IMR-90 (cell line): ENCODE measurements at regions not wholly inside any gene's neighbourhood (a gene's known extent, or its start where the extent isn't known, plus 50 kb on each side); places are given as distances from the start of the nearest gene placed in this dataset.

Source experiments
- ATAC-seq: fragments of 200-7000 bp; cut with Tn5 transposase; 2 replicates; pipeline ENCODE4 v1.9.1; 2020; ENCODE audit warnings: low read depth, mild to moderate bottlenecking, moderate library complexity
- BruUV-seq: library from RNA; stranded (reverse); fragments of 400-500 nt; replicated peaks from 2 replicates; lab custom pipeline; 2021; lab: Mats Ljungman, UMichigan
- CTCF ChIA-PET: fragments of 300-600 bp; formaldehyde crosslinking; extraction: SDS; loops from one replicate; lab custom pipeline; 2021; ENCODE audit warnings: antibody characterized with exemption; lab: Yijun Ruan, JAX
- POLR2A ChIA-PET: fragments of 300-600 bp; sonication (Branson Sonifier 250); formaldehyde crosslinking; loops from one replicate; lab custom pipeline; 2022; ENCODE audit warnings: antibody characterized with exemption; ENCODE audit not compliant: unreplicated experiment; lab: Charles Lee
- DNase-seq: peaks from one replicate; pipeline ENCODE4 v3.0.0; 2013
- H2AFZ ChIP-seq: replicated peaks from 2 replicates; pipeline ENCODE3; 2013; ENCODE audit warnings: low read length, mild to moderate bottlenecking; ENCODE audit not compliant: poor library complexity
- H2AK5ac ChIP-seq: 2 replicates; pipeline ENCODE4 v1.6.1; 2013; ENCODE audit warnings: low read depth, low read length, inconsistent platforms
- H2AK9ac ChIP-seq: replicated peaks from 2 replicates; pipeline ENCODE3; 2013; ENCODE audit warnings: mild to moderate bottlenecking, low read depth, low read length, moderate library complexity; ENCODE audit not compliant: poor library complexity
- H2BK120ac ChIP-seq: 2 replicates; pipeline ENCODE4 v1.6.1; 2013; ENCODE audit warnings: low read depth, low read length, inconsistent platforms
- H2BK15ac ChIP-seq: 3 replicates; pipeline ENCODE4 v1.6.1; 2013; ENCODE audit warnings: low read depth, low read length, inconsistent platforms
- H2BK20ac ChIP-seq: 2 replicates; pipeline ENCODE4 v1.6.1; 2013; ENCODE audit warnings: low read depth, mild to moderate bottlenecking, inconsistent platforms, low read length, moderate library complexity
- H2BK5ac ChIP-seq: 2 replicates; pipeline ENCODE4 v1.6.1; 2013; ENCODE audit warnings: mild to moderate bottlenecking, low read depth, low read length, inconsistent platforms; ENCODE audit not compliant: poor library complexity, severe bottlenecking
- H3K14ac ChIP-seq: replicated peaks from 2 replicates; pipeline ENCODE4 v1.6.1; 2013; ENCODE audit warnings: low read depth, low read length, inconsistent platforms
- H3K18ac ChIP-seq: 2 replicates; pipeline ENCODE4 v1.6.1; 2013; ENCODE audit warnings: low read depth, low read length, control low read depth
- H3K23ac ChIP-seq: 2 replicates; pipeline ENCODE4 v1.6.1; 2013; ENCODE audit warnings: low read depth, low read length, inconsistent platforms
- H3K27ac ChIP-seq: 2 replicates; pipeline ENCODE4 v1.5.1; 2013; ENCODE audit warnings: mild to moderate bottlenecking, control low read depth, low read length; ENCODE audit not compliant: insufficient read depth
- H3K27me3 ChIP-seq: 2 replicates; pipeline ENCODE4 v1.6.1; 2013; ENCODE audit warnings: low read length; ENCODE audit not compliant: control insufficient read depth, insufficient read depth
- H3K36me3 ChIP-seq: 2 replicates; pipeline ENCODE4 v1.6.1; 2013; ENCODE audit warnings: low read length, mixed read lengths; ENCODE audit not compliant: control insufficient read depth, insufficient read depth
- H3K4ac ChIP-seq: 2 replicates; pipeline ENCODE4 v1.6.1; 2013; ENCODE audit warnings: low read depth, low read length, inconsistent platforms
- H3K4me1 ChIP-seq: 2 replicates; pipeline ENCODE4 v1.6.1; 2013; ENCODE audit warnings: low read length, mixed read lengths; ENCODE audit not compliant: control insufficient read depth, insufficient read depth
- H3K4me2 ChIP-seq: 2 replicates; pipeline ENCODE4 v1.6.1; 2013; ENCODE audit warnings: low read depth, mild to moderate bottlenecking, control low read depth, low read length, moderate library complexity
- H3K4me3 ChIP-seq: 2 replicates; pipeline ENCODE4 v1.5.1; 2013; ENCODE audit warnings: low read depth, mild to moderate bottlenecking, control low read depth, low read length, moderate library complexity; ENCODE audit not compliant: insufficient read depth
- H3K56ac ChIP-seq: 2 replicates; pipeline ENCODE4 v1.6.1; 2013; ENCODE audit warnings: low read length, inconsistent platforms; ENCODE audit not compliant: insufficient read depth; ENCODE audit errors: extremely low read depth
- H3K79me1 ChIP-seq, 2 experiments: 2 replicates each; pipeline ENCODE4 v1.6.1; 2013; ENCODE audit warnings: low read length in 2 of 2, inconsistent platforms in 1 of 2, low read depth in 1 of 2
- H3K9ac ChIP-seq: 2 replicates; pipeline ENCODE4 v1.6.1; 2013; ENCODE audit warnings: low read depth, low read length, control low read depth
- H3K9me1 ChIP-seq: 2 replicates; pipeline ENCODE4 v1.6.1; 2013; ENCODE audit warnings: low read length, inconsistent platforms; ENCODE audit not compliant: insufficient read depth
- H3K9me3 ChIP-seq: 2 replicates; pipeline ENCODE4 v1.6.1; 2013; ENCODE audit warnings: low read length; ENCODE audit not compliant: control insufficient read depth, insufficient read depth
- H4K20me1 ChIP-seq: 2 replicates; pipeline ENCODE4 v1.6.1; 2013; ENCODE audit warnings: low read length, inconsistent platforms; ENCODE audit not compliant: insufficient read depth
- H4K5ac ChIP-seq: 2 replicates; pipeline ENCODE4 v1.6.1; 2013; ENCODE audit warnings: mild to moderate bottlenecking, low read depth, low read length, control low read depth
- H4K8ac ChIP-seq, 2 experiments: 2 replicates each; pipeline ENCODE4 v1.6.1; 2013; ENCODE audit warnings: low read depth in 2 of 2, low read length in 2 of 2, control low read depth in 1 of 2, inconsistent platforms in 1 of 2
- H4K91ac ChIP-seq: 2 replicates; pipeline ENCODE4 v1.6.1; 2013; ENCODE audit warnings: low read depth, low read length, inconsistent platforms; ENCODE audit not compliant: insufficient read depth
- BHLHE40 ChIP-seq: fragments of 150-350 bp; IDR thresholded peaks from 2 replicates; pipeline ENCODE4 v1.6.1; 2016; ENCODE audit warnings: mild to moderate bottlenecking, low read depth, low read length
- CEBPB ChIP-seq: IDR thresholded peaks from 2 replicates; pipeline ENCODE4 v1.6.1; 2012; ENCODE audit warnings: low read depth, low read length, improper control_type of control experiment
- CHD1 ChIP-seq: IDR thresholded peaks from 2 replicates; pipeline ENCODE4 v1.6.1; 2012; ENCODE audit warnings: low read depth, low read length, improper control_type of control experiment
- ELK1 ChIP-seq: fragments of 150-350 bp; IDR thresholded peaks from 2 replicates; pipeline ENCODE4 v1.6.1; 2016; ENCODE audit warnings: low read depth, mild to moderate bottlenecking, low read length, moderate library complexity, borderline replicate concordance
- FOS ChIP-seq: fragments of 150-350 bp; IDR thresholded peaks from 2 replicates; pipeline ENCODE4 v1.6.1; 2016; ENCODE audit warnings: low read depth, low read length
- MAFK ChIP-seq: IDR thresholded peaks from 2 replicates; pipeline ENCODE4 v1.6.1; 2012; ENCODE audit warnings: low read depth, low read length, improper control_type of control experiment
- MAZ ChIP-seq: IDR thresholded peaks from 2 replicates; pipeline ENCODE4 v1.6.1; 2012; ENCODE audit warnings: low read depth, mild to moderate bottlenecking, low read length, improper control_type of control experiment, moderate library complexity, borderline replicate concordance
- MXI1 ChIP-seq: IDR thresholded peaks from 2 replicates; pipeline ENCODE4 v1.6.1; 2012; ENCODE audit warnings: low read depth, mild to moderate bottlenecking, low read length, moderate library complexity, borderline replicate concordance
- POLR2A ChIP-seq: IDR thresholded peaks from 2 replicates; pipeline ENCODE4 v1.6.1; 2012; ENCODE audit warnings: mild to moderate bottlenecking, low read depth, low read length
- RAD21 ChIP-seq: IDR thresholded peaks from 2 replicates; pipeline ENCODE4 v1.6.1; 2012; ENCODE audit warnings: low read length, improper control_type of control experiment
- RFX5 ChIP-seq: IDR thresholded peaks from 2 replicates; pipeline ENCODE4 v1.8.0; 2012; ENCODE audit warnings: low read depth, mild to moderate bottlenecking, low read length, moderate library complexity
- WGBS, 2 experiments: methylation state at CpG; one replicate each; pipeline versions ENCODE4 v1.1.5 to v1.1.7; 2013; ENCODE audit warnings: missing lambda C conversion rate in 2 of 2; ENCODE audit not compliant: insufficient read length in 1 of 2; ENCODE audit errors: extremely low coverage in 2 of 2; 5-methylcytosine and 5-hydroxymethylcytosine counted together
- dilution Hi-C: fragments of 300-500 bp; cut with HindIII; formaldehyde crosslinking; loops from one replicate; pipeline ENCODE4 v1.14.3; 2018; ENCODE audit warnings: low sequenced_read_pairs; ENCODE audit not compliant: unreplicated experiment
- in situ Hi-C: fragments of 300-500 bp; cut with MboI; formaldehyde crosslinking; loops from 3 replicates; pipeline ENCODE4 v1.14.3; 2019; ENCODE audit warnings: low sequenced_read_pairs, inconsistent platforms, mixed read lengths
- intact Hi-C: fragments of 100-400 bp; cut with micrococcal nuclease; formaldehyde crosslinking; loops from 2 replicates; pipeline ENCODE4 v1.10.0; 2022
- TF ChIP-seq, protein P1 (sequence below): conservative IDR thresholded peaks from 2 replicates; pipeline ENCODE4 v1.5.1; 2012; ENCODE audit warnings: mild to moderate bottlenecking, low read depth, low read length, improper control_type of control experiment
- TF ChIP-seq, protein P2 (sequence below): fragments of 150-350 bp; IDR thresholded peaks from 2 replicates; pipeline ENCODE4 v1.6.1; 2017; ENCODE audit warnings: mild to moderate bottlenecking, antibody characterized with exemption, low read length, low read depth

GRCh38 chr14:96693987-96694386 is 103.2 kb upstream of the VRK1 start:
- WGBS, 2 experiments = no CpG with 5 or more reads among the region's 4 CpGs
- Histone ChIP-seq H2BK120ac (no peak overlapping the region), H3K36me3 (no peaks in the 10 kb centered on the region), H2AFZ (no peak overlapping the region), H3K27me3 (no peaks in the 10 kb centered on the region), H4K8ac (no peak overlapping the region), H2AK9ac (no peak overlapping the region), H2BK15ac (no peak overlapping the region), H3K18ac (no peak overlapping the region), H3K4ac (no peak overlapping the region), H2BK5ac (no peak overlapping the region), H3K23ac (no peak overlapping the region), H3K14ac (no peak overlapping the region), H3K4me3 (no peak overlapping the region), H3K9me3 (no peaks in the 10 kb centered on the region), H3K9me1 (no peaks in the 10 kb centered on the region), H3K56ac (no peak overlapping the region), H3K4me2 (no peak overlapping the region), H2BK20ac (no peak overlapping the region), H3K9ac (no peak overlapping the region), H3K27ac (no peak overlapping the region), H4K91ac (no peak overlapping the region), H2AK5ac (no peak overlapping the region), H3K79me1 (no peaks in the 10 kb centered on the region), H3K4me1 (no peaks in the 10 kb centered on the region), H4K5ac (no peak overlapping the region), H4K20me1 (no peaks in the 10 kb centered on the region)
- intact Hi-C loops (no loop called here), dilution Hi-C loops (no loop called here), in situ Hi-C loops (no loop called here)
- TF ChIP-seq CHD1 (no peak), MAZ (no peak), FOS (no peak), BHLHE40 (no peak), ELK1 (no peak), MAFK (no peak), POLR2A (no peak), CEBPB (no peak), MXI1 (no peak), RAD21 (no peak), RFX5 (no peak)
- TF ChIP-seq, protein P1, sequence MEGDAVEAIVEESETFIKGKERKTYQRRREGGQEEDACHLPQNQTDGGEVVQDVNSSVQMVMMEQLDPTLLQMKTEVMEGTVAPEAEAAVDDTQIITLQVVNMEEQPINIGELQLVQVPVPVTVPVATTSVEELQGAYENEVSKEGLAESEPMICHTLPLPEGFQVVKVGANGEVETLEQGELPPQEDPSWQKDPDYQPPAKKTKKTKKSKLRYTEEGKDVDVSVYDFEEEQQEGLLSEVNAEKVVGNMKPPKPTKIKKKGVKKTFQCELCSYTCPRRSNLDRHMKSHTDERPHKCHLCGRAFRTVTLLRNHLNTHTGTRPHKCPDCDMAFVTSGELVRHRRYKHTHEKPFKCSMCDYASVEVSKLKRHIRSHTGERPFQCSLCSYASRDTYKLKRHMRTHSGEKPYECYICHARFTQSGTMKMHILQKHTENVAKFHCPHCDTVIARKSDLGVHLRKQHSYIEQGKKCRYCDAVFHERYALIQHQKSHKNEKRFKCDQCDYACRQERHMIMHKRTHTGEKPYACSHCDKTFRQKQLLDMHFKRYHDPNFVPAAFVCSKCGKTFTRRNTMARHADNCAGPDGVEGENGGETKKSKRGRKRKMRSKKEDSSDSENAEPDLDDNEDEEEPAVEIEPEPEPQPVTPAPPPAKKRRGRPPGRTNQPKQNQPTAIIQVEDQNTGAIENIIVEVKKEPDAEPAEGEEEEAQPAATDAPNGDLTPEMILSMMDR = no peak
- TF ChIP-seq, protein P2, sequence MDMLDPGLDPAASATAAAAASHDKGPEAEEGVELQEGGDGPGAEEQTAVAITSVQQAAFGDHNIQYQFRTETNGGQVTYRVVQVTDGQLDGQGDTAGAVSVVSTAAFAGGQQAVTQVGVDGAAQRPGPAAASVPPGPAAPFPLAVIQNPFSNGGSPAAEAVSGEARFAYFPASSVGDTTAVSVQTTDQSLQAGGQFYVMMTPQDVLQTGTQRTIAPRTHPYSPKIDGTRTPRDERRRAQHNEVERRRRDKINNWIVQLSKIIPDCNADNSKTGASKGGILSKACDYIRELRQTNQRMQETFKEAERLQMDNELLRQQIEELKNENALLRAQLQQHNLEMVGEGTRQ = no peak
- DNase-seq (no peak), ATAC-seq (no peak)
- no TSS peak for BruUV-seq
- CTCF ChIA-PET = no interaction called here
- POLR2A ChIA-PET = no interaction called here
